ENCODE measurements at regions not wholly inside any gene's neighbourhood (a gene's known extent, or its start where the extent isn't known, plus 50 kb on each side); places are given as distances from the start of the nearest gene placed in this dataset.

DNA sequence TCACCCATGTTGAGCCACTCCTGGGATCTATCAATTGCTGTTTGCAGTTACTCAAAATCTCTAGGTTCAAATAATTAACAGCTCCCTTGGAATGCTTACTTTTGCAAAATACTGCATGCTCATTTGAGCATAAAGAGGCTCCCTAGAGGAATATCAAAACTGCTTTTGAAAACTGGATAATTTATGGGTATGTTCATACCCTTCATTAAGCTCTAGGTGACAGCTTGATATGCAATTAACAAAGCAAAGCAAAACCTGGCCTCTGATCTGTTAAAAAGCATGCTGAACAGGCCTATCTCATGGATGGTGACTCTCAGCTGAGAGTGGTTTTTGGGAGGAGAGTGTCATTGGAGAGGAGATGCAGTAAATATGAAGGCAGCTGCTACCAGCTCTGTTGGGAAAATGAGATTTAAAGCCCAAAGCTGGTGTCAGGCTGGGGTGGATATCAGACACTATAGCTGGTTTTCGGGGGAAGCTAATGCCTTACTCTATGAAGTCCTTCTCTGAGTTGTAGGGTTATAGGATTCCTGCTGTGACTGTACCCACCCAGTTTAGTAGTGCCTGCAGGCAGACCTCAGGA lies 110.9 kb downstream of the RASSF10 start:
- no peak for DNase-seq (ENCODE audit: extremely low read depth, low read depth)
- TF ChIP-seq, protein P1, sequence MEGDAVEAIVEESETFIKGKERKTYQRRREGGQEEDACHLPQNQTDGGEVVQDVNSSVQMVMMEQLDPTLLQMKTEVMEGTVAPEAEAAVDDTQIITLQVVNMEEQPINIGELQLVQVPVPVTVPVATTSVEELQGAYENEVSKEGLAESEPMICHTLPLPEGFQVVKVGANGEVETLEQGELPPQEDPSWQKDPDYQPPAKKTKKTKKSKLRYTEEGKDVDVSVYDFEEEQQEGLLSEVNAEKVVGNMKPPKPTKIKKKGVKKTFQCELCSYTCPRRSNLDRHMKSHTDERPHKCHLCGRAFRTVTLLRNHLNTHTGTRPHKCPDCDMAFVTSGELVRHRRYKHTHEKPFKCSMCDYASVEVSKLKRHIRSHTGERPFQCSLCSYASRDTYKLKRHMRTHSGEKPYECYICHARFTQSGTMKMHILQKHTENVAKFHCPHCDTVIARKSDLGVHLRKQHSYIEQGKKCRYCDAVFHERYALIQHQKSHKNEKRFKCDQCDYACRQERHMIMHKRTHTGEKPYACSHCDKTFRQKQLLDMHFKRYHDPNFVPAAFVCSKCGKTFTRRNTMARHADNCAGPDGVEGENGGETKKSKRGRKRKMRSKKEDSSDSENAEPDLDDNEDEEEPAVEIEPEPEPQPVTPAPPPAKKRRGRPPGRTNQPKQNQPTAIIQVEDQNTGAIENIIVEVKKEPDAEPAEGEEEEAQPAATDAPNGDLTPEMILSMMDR (IDR thresholded peaks at IDR 0.05; ENCODE audit: low read depth, low read length) = no peak

GRCh38 chr11:13120691-13121090 lies 111.6 kb downstream of the RASSF10 start:
- TF ChIP-seq, protein P1 (IDR thresholded peaks at IDR 0.05; ENCODE audit: low read depth, low read length) = no peak
- DNase-seq (ENCODE audit: extremely low read depth, low read depth) = no peak

DNA sequence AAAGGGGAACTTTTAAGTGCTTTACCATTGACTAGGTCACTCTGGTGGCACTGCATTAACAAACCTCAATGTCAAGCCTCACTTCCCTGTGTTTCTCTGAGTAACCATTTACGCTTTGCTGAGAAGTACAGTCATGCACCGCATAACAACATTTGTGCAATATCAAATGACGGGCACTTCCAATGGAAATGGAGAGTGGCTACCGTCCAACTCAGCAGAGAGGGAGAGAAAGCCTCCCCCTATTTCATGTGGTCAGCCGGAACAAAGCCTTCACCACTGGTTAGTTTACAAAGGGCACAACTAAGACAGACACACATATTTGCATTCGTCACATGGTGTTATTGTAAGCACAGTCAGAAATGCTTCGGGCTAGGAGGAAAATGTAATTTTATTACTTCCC lies 117.3 kb downstream of the RASSF10 start:
- TF ChIP-seq, protein P1 (IDR thresholded peaks at IDR 0.05; ENCODE audit: low read depth, low read length) = no peak
- DNase-seq (ENCODE audit: extremely low read depth, low read depth) = peak; percentile 52

DNA sequence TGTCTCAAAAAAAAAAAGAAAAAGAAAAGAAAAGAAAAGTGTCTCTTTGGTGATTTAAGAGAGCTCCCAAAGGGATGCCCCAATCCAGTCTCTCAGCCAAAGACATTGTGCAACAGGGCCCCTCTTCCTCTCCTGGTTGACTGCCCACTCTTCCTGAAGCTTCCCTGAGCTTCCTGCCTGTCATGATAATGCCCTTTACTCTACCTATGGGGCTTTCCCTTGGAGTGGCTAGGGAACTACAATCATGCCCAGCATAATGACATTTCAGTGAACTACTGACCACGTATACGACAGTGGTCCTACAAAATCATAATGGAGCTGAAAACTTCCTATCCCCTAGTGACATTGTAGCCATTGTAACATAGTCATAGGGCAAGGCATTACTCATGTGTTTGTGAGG lies 118.0 kb downstream of the RASSF10 start:
- DNase-seq (ENCODE audit: extremely low read depth, low read depth) = no peak
- TF ChIP-seq, protein P1 (IDR thresholded peaks at IDR 0.05; ENCODE audit: low read depth, low read length) = no peak

DNA sequence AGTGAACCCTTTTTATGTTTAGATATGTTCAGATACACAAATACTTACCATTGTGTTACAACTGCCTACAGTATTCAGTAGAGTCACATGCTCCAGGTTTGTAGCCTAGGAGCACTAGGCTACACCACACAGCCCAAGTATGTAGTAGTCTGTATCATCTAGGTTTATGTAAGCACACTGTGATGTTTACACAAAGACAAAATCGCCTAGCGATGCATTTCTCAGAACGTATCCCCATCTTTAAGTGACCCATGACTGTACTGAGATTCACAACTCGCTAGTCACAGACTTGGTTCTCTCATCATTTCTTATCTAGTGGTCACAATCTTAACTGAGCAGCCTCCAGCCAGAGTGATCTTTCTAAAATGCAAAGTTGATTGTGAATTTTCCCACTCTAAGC lies 119.2 kb downstream of the RASSF10 start:
- TF ChIP-seq, protein P1 (IDR thresholded peaks at IDR 0.05; ENCODE audit: low read depth, low read length) = no peak
- no peak for DNase-seq (ENCODE audit: extremely low read depth, low read depth)

- no peak for DNase-seq (ENCODE audit: extremely low read depth, low read depth)
- TF ChIP-seq, protein P1 (IDR thresholded peaks at IDR 0.05; ENCODE audit: low read depth, low read length) = no peak
Observed at GRCh38 chr11:13134066-13134465, 125.0 kb downstream of the RASSF10 start.

DNA sequence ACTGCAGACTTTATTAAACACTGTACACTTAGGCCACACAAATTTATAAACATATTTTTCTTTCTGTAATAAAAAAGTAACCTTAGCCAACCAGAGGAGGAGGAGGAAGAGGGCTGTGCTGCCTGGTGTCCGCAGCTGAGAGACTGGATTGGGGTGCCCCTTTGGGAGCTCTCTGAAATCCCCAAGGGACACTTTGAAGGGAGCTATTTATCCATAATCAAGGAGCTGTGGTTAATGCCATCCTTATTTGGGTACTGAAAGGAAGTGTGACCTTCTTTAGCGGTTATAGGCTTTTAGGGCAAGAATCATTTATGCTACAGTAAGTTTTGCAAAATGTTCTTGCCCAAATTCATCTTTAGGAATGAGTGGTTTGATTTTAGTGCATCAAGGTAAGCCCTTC lies 125.8 kb downstream of the RASSF10 start:
- TF ChIP-seq, protein P1 (IDR thresholded peaks at IDR 0.05; ENCODE audit: low read depth, low read length) = no peak
- DNase-seq (ENCODE audit: extremely low read depth, low read depth) = no peak
